ENCODE measurements at regions not wholly inside any gene's neighbourhood (a gene's known extent, or its start where the extent isn't known, plus 50 kb on each side); places are given as distances from the start of the nearest gene placed in this dataset.
A peak's percentile ranks its signal among the peaks of the same experiment; 100 is the strongest.

DNA sequence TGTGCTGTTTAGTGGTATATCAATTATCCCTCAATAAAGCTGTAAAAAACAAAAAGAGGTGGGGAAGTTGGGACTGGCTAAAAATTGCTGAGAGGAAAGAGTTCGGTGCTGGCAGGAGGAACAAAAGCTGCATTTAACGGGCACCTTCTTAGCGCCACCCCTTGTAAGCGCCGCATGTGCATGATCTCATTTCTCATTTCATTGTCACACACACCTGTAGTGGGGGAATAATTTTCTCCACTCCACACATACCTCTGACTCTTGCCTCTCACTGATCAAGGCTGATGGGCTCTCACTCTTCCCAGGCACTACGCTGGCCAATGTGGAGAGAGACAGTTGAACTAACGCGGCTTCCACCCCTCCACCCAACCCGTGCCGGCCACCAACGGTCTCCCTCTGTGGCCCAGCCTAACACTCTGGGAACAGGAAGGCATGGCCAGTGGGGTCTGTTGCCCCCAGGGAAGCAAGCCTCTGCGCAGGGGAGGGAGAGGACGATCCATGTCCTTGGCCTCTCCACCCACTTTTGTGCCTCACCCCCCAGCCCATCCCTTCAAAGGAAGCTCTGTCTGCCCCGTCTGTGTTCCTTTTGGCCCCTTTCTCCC, 186.7 kb upstream of the SYT13 start:
- no peak for DNase-seq

DNA sequence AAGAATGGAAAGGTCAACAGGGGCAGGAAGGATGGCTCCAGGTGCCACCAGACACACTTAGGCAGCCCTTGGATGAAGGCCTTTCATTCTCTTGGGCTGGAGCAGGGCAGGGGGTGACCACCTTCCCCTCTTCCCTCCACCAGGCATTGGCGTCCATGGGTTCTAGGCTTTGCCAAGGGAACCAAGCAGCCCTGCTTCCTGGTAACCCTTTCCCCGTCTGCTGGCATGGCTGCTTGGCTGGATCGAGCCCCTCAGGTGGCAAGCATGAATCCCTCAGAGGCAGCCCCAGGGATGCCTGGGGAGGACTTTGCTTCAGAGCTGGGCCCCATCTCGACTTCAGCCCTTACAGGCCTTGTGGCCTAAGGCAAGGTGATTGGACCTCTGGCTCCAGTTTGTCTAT, 185.1 kb upstream of the SYT13 start:
- DNase-seq = no peak

DNA sequence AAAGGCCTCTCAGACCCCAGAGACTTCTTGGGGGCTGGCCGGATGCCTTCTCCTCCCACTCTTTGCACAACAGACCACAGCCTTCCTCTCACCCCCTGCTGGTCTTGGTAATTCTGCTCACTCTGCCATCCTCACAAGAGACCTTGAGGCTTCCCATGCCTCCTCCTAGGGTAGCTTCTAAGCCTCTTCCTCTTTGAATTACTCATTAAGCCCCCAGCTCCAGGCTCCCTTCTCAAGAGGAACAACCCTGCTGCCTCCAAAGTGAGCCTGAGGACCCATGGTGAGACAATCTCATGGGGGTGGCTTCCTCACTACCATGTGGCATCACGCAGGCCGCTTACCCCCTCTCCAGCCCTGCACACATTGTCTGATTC, 184.6 kb upstream of the SYT13 start:
- no peak for DNase-seq

DNA sequence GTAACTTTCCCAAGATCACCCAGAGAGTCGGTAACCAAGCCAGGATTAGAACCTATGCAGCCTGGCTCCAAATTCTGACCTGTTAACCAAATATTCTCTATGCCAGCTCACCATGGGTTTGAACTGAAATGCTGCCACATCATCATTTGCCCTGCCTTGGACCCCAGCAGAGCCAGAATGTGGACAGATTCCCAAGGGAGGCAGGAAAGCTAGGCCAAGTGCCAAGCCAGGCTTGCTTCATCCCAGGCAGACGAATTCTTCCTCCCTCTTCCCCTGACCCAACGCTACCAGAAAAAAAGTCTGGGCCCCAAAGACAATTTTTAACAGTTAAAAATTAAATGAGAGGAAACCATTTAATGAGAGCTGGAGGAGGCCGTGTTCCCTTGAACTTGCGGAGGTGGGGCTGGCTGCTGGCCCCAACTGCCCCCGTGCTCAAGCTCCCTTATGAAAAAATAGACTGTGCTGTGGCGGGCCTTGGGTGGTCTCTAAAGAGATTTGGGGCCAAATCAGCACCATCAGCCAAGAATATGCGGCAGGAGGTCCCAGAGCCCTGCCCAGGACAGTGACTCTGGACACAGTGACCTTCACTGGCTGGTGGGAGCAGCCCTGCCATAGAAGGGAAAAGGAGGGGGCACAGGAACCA, 184.1 kb upstream of the SYT13 start:
- DNase-seq = no peak

DNA sequence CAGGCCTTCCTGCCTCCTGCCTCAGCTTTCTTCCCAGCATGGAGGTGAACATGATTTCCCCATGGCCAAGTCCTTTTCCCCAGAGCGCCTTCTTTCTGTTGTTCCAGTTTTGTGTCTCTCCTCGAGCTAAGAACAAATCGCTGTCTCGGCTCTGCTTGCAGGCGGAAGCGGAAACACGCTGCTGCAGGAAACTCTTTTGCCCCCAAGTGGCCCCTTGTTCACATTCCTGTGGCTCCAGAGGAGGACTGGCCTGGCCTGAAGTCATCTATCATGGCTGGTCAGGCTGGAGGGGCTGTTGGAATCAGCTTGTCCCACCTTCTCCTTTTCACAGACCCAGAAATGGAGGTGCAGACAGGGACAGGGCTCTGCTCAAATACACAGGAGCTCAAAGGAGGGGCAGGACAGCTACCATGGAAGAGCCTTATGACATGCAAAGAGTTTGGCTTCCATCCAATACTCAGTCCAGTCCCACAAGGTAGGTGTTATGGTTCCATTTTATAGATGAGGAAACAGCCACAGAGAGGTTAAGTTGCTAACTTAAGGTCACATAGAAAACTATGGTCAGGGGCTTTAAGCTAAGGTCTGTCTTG, 182.2 kb upstream of the SYT13 start:
- no peak for DNase-seq

DNA sequence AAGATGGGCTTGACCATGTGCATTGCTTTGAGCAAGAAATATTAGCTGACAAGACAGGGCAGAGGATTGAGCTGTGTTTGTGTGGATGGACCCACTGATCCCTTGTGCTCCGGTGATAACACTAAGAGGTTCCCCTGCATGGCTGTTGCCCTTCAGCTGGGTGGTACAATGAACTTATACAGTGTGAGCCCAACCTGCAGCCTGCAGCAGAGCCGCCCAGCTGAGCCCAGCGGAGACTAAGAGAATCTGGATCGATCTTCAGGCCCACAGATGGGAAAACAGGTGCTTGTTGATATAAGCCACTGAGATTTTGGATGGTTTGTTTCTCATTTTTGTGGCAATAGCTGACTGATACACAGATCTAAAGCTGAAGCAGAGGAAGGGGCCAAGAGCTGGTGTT, 177.4 kb upstream of the SYT13 start:
- DNase-seq = no peak

DNA sequence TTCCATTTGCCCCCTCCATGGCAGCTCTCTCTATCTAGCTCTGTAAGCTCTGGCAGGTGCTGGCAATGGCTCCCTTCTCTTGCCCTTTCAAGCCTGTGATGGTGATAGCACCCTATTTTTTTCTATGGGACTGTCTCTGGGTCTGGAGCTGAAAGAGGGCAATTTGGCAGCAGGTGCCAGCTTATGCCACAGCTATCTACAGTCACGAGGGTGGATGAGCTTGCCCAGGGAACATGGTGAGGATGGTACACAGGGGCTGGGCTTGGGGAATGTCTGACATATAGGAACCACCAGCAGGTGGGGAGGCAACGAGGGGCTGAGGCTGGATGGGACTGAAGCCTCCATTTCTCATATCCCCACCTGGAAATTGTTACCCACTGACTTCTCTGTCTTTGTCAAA, 175.4 kb upstream of the SYT13 start:
- no peak for DNase-seq

DNA sequence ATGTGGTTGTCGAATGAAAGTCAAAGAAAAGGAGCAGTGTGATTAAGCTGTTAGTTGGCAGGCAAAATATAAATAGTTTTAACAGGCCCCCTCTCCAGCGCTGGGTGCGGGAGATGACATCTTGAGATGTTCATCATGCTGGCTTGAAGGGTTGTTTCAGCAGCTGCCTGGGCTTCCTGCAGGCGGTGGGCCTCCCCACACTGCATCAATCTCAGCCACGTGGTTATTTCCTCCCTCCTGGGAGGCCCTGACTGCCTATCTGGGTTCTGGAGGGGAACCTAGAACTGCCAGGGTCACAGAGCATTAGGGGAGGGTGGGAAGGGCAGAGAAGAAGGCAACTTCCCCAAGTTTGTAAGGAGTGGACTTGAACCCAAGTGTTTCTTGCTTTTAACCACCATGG, 173.3 kb upstream of the SYT13 start:
- no peak for DNase-seq

DNA sequence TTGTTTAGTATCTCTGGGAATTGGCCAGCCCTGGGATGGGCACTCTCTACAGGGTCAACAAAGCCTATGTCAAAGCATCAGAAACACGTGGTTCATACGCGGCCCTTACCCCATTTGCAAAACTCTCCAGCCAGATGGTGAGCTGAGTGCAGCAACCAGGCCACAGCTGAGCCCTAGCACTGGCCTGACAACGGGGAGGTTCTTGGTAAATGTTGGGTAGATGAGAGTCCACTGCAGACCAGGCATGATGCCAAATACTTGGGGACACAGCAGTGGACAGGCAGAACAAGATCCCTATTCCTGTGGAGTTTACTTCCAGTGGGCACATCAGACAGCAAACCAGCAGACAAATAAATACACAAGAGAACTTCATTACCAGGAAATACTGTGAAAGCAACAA, 172.1 kb upstream of the SYT13 start:
- DNase-seq = no peak

DNA sequence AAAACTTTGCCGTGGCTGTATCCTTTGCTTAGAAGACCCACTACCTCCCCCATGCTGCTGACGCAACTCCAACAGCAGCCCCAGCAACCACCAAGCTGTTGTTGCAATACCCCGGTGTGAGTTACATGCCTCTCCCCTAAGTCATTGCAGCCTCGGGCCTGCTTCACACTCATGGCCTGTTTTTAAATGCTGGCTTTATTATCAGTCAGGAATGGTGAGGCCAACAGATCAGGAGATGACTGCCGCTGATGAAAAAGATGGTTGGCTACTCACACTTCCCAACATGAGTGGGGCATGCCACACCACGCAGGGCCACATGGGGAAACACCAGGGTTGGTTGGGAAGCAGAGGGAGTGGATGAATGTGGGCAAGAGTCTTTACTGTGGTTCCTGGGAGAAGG, 171.5 kb upstream of the SYT13 start:
- no peak for DNase-seq

DNA sequence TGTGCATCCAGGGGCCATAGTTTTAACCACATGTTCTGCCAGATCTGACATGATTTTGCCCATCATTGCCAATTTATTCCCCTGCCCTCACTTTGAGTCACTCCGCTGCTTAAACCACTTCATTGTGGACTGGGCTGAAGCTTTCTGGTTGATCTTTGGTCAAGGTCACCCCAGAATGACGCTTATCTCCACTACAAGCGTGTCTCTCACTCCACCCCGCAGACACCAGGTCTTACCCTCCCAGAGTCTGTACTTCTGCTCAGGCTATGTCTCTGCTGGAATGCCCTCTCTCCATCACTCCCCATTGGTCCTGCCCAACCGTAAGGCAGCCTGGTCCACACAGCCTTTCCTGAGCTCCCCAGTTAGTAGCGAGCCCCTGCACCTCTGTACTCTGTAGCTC, 170.5 kb upstream of the SYT13 start:
- no peak for DNase-seq

DNA sequence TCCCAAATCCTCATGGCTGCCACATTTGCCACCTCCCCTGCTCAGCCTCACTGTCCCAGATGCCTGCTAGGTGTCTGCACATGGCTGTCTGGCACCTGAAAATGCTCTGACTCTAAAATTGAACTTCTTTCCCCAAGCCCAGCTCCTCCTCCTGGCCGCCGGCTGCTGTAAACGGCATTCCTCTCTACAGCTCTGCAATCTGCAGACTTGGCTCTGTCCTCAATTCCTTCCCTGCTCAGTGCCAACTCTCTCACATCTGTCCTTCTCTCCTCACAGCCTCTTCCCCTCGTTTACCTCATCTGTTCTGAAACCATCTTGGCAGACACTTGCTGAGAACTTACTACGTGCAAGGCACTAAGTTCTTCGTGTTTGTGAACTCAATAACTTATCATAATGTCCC, 169.4 kb upstream of the SYT13 start:
- no peak for DNase-seq

DNA sequence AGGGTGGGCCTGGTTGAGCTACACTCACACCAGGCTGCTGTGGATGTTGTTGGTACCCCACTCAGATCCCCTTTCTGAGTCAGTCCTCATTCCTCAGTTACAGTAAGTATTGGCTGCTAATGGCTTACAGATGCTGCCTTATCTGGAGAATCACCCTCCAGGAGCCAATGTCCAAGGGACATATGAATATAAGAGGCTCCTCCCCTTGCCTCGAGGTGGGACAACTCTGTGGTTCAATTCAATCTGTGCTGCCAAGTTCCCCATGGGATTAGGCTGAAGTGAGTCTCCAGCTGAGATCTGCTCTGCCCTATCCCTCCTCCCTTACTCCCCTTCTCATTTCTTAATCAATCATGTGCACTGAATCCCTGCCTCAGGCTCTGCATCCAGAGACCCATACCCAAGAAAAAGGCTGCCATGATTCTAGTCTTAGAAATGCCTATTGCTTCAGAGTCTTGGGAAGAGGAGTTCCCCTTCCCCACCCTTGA, 168.8 kb upstream of the SYT13 start:
- no peak for DNase-seq

DNA sequence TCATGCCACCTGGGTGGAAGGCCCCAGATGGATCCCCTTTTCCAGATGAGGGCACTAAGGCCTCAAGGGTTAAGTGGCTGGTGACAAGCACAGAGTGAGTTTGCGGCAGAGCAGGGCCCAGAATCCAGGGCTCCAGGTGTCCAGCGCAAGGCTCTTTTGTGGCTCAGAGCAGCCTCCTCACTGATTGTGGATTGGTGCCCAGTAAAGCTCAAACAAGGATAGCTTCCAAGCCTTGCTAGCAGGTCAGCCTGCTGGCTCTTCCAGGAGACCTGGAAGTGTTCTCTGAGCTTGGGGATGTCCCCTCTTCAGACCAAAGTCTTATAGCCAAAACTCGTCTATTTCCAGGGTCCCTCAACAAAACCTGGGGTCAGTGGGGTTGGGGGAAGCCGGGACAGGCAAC, 167.6 kb upstream of the SYT13 start:
- DNase-seq = no peak

DNA sequence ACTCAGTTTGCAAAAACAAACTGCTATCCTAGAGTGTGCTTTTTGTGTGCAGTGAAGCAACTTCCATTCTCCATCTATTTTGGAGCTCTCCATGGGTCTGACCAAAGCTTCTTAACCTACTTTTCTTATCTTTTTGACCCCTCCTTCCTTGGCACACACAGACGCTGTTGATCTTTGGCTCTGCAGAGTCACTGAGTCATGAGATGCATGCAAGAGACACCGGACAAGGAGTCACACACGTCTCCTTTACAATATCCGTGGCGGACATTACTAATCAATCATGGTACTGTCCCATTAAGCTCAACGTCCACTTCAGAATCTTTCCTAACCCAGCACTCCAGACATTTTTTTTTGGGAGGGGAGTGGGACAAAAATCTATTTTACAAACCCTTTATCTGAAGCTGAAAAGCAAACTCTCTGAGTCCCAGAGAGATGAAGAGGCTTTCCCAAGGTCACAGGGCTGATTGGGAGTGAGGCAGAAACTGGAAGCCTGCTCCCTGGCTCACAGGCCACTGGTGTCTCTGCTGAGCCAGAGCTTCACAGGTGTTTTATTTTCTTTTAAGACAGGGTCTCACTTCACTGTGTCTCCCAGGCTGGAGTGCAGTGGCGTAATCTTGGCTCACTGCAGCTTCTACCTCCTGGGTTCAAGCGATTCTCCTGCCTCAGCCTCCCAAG, 165.8 kb upstream of the SYT13 start:
- DNase-seq = no peak

DNA sequence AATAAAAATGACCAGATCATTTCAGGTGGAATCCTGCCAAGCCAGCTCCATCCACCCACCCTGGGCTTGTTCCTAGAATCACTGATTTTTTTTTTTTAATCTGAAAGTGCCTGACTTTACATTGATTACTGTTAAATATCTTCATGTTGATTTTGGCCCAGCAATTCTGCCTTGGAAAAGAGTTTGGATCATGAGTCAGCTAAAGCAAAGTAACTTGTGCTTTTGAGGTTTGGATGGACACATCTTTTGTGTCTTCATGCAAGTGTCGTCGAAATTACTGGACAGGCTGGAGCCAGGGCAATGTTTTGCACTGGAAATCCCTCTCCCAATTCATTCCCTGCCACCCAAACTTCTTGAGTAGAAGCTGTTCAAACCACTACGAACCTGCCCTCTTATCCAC, 164.0 kb upstream of the SYT13 start:
- DNase-seq = no peak

DNA sequence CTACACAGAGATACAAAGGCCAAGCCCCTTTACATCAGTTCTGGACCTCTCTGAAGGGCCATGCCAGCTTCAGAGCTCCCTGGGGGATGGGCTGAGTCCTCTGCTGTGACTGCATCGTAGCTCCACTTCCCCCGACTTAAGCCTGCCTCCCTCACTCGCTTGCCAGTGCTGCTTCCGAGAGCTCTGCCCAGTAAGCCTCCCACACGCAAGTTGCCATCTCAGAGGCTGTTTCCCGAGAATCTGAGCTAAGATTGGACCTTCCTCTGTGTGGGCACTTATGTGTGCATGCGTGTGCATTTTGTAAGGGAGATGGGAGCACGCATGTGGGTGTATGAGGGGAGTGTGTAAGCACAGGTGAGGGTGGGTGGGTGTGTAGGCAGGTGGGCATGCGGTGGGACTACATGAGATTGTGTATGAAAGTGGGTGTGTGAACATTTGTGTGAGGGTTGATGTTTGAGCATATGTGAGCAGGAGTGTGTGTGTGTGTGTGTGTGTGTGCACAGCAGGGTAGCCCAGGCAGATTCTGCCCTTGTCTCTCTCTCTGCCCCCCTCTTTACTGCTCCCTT, 163.0 kb upstream of the SYT13 start:
- no peak for DNase-seq

DNA sequence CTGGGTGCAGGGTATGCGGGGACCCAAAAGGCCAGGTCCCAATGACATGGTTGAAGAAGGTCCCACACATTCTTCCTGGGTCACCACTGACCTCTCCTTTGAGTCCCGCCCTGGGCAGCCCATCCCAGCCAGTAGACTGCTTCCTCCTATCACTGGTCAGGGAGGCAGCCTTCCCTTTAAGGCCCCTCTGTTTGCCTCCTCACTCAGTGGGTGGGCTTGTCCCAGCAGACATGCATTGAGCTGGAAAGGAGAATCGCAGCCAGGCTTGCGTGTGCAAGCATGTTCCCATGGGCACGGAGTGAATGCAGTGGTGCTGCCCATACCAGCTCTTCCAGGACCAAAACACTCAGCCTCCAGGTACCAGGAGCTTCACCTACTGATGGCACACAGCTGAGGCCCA, 162.4 kb upstream of the SYT13 start:
- DNase-seq = no peak

DNA sequence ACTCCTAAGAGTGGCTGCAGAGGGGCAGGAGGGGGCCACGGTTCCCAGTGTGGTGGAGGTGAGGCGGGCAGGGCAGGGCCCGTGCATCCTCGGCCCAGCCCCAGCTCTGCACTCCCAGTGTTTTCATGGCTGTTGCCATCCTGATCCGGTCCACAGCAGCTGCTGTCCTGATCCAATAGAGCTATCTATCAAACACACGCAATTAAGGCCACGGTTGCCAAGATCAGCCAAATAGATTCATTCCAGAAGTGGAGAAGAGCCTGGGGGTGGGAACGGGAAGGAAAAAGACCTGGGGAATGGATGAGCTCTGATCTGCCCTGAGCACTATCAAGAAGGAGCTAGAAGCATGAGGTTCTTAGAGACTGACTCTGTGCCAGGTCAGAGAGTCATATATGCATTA, 160.9 kb upstream of the SYT13 start:
- no peak for DNase-seq

DNA sequence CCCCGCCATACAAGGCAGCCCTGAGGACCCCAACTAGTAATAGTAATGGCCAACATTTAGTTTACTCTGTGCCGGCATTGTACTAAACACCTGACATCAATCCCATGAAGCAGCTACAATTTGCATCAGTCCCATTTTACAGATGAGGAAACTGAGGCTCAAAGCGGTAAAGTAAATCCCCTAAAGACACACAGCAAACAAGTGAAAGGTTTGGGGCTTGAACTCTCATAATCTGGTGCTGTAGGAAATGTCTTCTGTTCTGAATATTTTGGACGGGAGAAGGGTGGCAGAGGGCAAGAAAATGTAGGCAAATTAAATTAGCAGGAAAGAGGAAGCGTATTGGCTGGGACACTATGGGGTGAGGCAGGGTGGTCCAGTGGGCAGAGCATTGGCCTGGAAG, 160.3 kb upstream of the SYT13 start:
- DNase-seq = no peak

DNA sequence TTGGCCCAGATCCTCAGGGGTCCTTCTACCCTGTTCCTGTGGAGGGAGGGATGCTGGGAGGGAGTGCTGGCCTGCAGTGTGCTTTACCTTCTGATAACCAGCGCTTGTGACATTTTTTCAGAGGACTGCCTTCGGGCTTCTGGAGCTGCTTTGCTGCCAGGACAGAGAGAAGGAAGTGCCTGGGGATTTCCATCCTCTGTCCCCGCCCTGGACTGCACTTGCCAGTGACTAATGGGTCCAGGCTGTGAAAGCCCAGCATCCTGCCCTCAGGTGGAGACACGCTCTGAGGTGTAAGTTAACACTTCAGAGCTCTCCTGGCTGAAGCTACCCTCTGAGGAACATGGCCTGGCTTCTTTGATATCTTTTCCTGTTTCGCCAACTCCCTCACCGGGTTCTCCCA, 158.7 kb upstream of the SYT13 start:
- DNase-seq = peak; percentile 8

DNA sequence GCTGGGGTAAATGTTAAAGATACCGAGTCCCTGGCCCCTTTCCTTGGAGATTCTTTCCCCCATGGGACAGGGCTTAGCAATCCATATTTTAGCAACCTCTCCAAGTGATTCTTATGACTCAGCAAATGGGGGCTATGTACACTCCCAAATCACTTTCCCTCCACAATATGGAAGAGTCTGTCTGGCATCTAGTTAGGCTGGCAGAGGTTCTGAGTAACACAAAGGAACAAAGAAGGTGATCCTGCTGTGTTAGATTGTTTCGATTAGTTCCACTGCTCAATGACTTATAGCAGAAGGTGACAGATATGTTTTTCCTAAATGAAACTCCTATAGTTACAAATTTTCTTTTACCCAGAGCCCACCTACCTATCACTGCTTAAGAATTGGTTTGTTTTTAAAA, 154.0 kb upstream of the SYT13 start:
- DNase-seq = no peak

DNA sequence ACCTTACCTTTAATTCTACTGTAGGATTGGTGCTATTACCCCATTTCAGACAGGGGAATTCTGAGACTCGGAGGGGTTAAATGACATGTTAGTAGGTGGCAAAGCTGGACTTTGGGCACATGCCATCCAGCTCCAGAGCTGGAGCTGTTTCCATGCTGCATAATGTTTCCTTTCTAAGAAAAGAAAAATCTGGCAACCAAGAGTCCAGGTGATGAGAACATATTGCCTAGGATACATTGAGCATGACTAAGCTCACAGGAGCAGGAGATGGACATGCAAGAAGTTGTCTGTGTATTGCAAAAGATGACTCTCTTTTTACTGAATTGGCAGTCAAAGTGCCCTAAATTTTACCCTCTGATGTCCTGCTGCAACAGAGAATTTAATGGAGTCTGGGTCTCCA, 150.8 kb upstream of the SYT13 start:
- DNase-seq = no peak

DNA sequence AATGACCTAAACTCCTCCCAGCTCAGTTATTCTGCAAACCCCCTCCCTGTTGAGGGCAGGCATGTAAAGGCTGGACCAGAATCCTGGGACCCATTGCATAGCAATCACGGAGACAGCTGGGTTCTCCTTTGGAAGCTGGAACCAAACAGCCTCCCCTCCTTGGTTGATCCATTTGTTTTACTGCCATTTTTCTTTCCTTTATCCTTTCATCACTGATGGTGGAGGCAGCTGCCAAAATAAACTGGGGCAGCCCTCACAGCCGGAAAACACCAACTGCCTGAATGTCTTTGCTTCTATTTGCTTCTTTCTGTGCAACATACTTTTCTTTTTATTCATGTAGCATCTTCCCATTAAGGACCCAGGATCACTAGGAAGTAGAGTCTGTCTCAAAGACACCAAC, 150.0 kb upstream of the SYT13 start:
- DNase-seq = no peak

Data from NCI-H2029 (cell line).